Panc1 (cell line): ENCODE measurements at regions not wholly inside any gene's neighbourhood (a gene's known extent, or its start where the extent isn't known, plus 50 kb on each side); places are given as distances from the start of the nearest gene placed in this dataset.

Experiments
- CTCF ChIP-seq: fragments of 450-650 bp; IDR thresholded peaks from 2 replicates; pipeline ENCODE4 v1.5.1; 2017; ENCODE audit warnings: mild to moderate bottlenecking
- POLR2AphosphoS5 ChIP-seq: IDR thresholded peaks from 2 replicates; pipeline ENCODE4 v1.6.1; 2012; ENCODE audit warnings: mild to moderate bottlenecking, low read depth, low read length, moderate library complexity
- REST ChIP-seq, 2 experiments: IDR thresholded peaks; 2 replicates each; pipeline ENCODE4 v1.6.1; 2011 to 2012; ENCODE audit warnings: low read depth in 2 of 2, control low read depth in 1 of 2, low read length in 1 of 2, mild to moderate bottlenecking in 1 of 2, moderate library complexity in 1 of 2; ENCODE audit not compliant: insufficient read depth in 1 of 2
- SIN3A ChIP-seq: IDR thresholded peaks from 2 replicates; pipeline ENCODE4 v1.6.1; 2012; ENCODE audit warnings: low read depth, mild to moderate bottlenecking, low read length, moderate library complexity, borderline replicate concordance; ENCODE audit not compliant: insufficient read depth
- TCF7L2 ChIP-seq: IDR thresholded peaks from 2 replicates; pipeline ENCODE4 v1.6.1; 2011; ENCODE audit warnings: mild to moderate bottlenecking, low read depth, low read length, inconsistent platforms

- TF ChIP-seq POLR2AphosphoS5 (no peak), SIN3A (no peak), CTCF (no peak), TCF7L2 (no peak), REST (IDR thresholded peaks at IDR 0.05; ENCODE audit: insufficient read depth in 1 of 2, low read depth in 2 of 2, low read length in 1 of 2) (no peak)
Measured at GRCh38 chr7:131051304-131051703, 276.4 kb upstream of the MKLN1 start.
